ENCODE measurements at regions not wholly inside any gene's neighbourhood (a gene's known extent, or its start where the extent isn't known, plus 50 kb on each side); places are given as distances from the start of the nearest gene placed in this dataset.

DNA sequence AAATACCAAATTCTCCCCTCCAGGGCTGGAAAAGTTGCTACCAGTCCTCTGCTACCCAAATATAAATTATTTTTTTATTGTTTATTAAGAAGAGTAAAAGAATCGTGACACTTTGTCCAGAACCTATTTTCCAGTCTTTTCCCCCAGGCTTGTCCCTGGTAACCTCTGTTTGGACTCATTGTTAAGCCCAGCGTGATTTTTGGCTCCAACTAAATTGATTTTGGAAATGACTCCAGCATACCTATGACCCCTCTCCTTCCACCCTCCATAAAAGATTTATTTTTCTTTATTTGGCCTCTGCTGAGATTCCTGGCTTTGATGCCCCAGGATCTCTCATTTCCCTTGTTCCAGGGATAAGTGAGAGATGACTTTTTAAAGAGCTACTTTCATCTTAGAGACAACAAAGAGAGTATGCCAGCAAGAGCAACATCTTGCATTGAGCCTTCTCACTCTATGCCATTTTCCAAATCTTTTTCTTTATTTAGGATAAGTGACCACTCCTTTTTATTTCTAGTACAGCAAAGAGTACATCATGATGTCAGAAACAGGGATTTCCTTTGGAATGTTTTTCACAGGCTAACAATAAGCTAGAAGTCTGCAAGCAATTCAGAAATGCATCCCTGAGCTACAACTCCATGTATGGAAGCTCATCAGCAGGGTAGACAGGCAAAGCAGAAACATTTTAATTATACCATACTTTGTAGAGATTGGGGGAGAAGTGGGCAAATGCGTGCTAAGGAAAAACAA lies 75.8 kb downstream of the DAD1 start:
- no peak for ATAC-seq
- TF ChIP-seq CSRNP3 (CRISPR knock-in tag; IDR thresholded peaks at IDR 0.05) (no peak), ZNF565 (CRISPR knock-in tag; conservative IDR thresholded peaks at IDR 0.05; ENCODE audit: low read depth) (no peak), ESRRG (CRISPR knock-in tag; IDR thresholded peaks at IDR 0.05) (no peak), ARNTL (CRISPR knock-in tag; IDR thresholded peaks at IDR 0.05; ENCODE audit: borderline replicate concordance, low read depth) (no peak), ZNF70 (CRISPR knock-in tag; IDR thresholded peaks at IDR 0.05) (no peak), OSR1 (CRISPR knock-in tag; IDR thresholded peaks at IDR 0.05) (no peak), ZC3H10 (CRISPR knock-in tag; IDR thresholded peaks at IDR 0.05) (no peak), PATZ1 (CRISPR knock-in tag; IDR thresholded peaks at IDR 0.05; ENCODE audit: borderline replicate concordance) (no peak), TCF4 (CRISPR knock-in tag; IDR thresholded peaks at IDR 0.05; ENCODE audit: borderline replicate concordance) (no peak), ZNF8 (CRISPR knock-in tag; IDR thresholded peaks at IDR 0.05) (no peak), ISL1 (CRISPR knock-in tag; IDR thresholded peaks at IDR 0.05) (no peak), TOX (CRISPR knock-in tag; IDR thresholded peaks at IDR 0.05; ENCODE audit: borderline replicate concordance) (no peak), ZFP3 (CRISPR knock-in tag; IDR thresholded peaks at IDR 0.05) (no peak), CSDC2 (CRISPR knock-in tag; IDR thresholded peaks at IDR 0.05) (no peak), RARB (CRISPR knock-in tag; IDR thresholded peaks at IDR 0.05) (no peak), GLIS3 (CRISPR knock-in tag; IDR thresholded peaks at IDR 0.05) (no peak), SNAI2 (CRISPR knock-in tag; IDR thresholded peaks at IDR 0.05) (no peak)
- TF ChIP-seq, protein P1, sequence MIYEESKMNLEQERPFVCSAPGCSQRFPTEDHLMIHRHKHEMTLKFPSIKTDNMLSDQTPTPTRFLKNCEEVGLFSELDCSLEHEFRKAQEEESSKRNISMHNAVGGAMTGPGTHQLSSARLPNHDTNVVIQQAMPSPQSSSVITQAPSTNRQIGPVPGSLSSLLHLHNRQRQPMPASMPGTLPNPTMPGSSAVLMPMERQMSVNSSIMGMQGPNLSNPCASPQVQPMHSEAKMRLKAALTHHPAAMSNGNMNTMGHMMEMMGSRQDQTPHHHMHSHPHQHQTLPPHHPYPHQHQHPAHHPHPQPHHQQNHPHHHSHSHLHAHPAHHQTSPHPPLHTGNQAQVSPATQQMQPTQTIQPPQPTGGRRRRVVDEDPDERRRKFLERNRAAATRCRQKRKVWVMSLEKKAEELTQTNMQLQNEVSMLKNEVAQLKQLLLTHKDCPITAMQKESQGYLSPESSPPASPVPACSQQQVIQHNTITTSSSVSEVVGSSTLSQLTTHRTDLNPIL (CRISPR knock-in tag; IDR thresholded peaks at IDR 0.05; ENCODE audit: low read depth) = no peak

GRCh38 chr14:22512106-22512814 lies 76.8 kb downstream of the DAD1 start:
- ATAC-seq = no peak
- TF ChIP-seq PATZ1 (CRISPR knock-in tag; IDR thresholded peaks at IDR 0.05; ENCODE audit: borderline replicate concordance) (no peak), BACH2 (CRISPR knock-in tag; IDR thresholded peaks at IDR 0.05; ENCODE audit: borderline replicate concordance) (no peak), TSHZ2 (CRISPR knock-in tag; IDR thresholded peaks at IDR 0.05) (no peak), POU6F1 (CRISPR knock-in tag; IDR thresholded peaks at IDR 0.05; ENCODE audit: borderline replicate concordance, low read depth) (no peak), RARB (CRISPR knock-in tag; IDR thresholded peaks at IDR 0.05) (no peak), ZFP3 (CRISPR knock-in tag; IDR thresholded peaks at IDR 0.05) (no peak), PPARA (CRISPR knock-in tag; IDR thresholded peaks at IDR 0.05; ENCODE audit: borderline replicate concordance) (no peak), CSDC2 (CRISPR knock-in tag; IDR thresholded peaks at IDR 0.05) (no peak), ARNTL (CRISPR knock-in tag; IDR thresholded peaks at IDR 0.05; ENCODE audit: borderline replicate concordance, low read depth) (no peak), ZNF8 (CRISPR knock-in tag; IDR thresholded peaks at IDR 0.05) (no peak), SNAI2 (CRISPR knock-in tag; IDR thresholded peaks at IDR 0.05) (no peak), ISL1 (CRISPR knock-in tag; IDR thresholded peaks at IDR 0.05) (no peak), ZC3H10 (CRISPR knock-in tag; IDR thresholded peaks at IDR 0.05) (no peak), CSRNP3 (CRISPR knock-in tag; IDR thresholded peaks at IDR 0.05) (no peak), TOX (CRISPR knock-in tag; IDR thresholded peaks at IDR 0.05; ENCODE audit: borderline replicate concordance) (no peak), OSR1 (CRISPR knock-in tag; IDR thresholded peaks at IDR 0.05) (no peak)
- TF ChIP-seq, protein P1 (CRISPR knock-in tag; IDR thresholded peaks at IDR 0.05; ENCODE audit: low read depth) = no peak
